Right lobe of liver (tissue), 4 donors: ENCODE measurements at regions not wholly inside any gene's neighbourhood (a gene's known extent, or its start where the extent isn't known, plus 50 kb on each side); places are given as distances from the start of the nearest gene placed in this dataset.

ENCODE experiments used
- CTCF ChIP-seq, 4 donors: fragments of 200-600 bp in 3 of 4; fragments of 450-650 bp in 1 of 4; IDR thresholded peaks; one replicate each; pipeline versions ENCODE4 v1.5.1 to v1.8.0; 2016 to 2022; ENCODE audit warnings: antibody characterized with exemption in 4 of 4, mild to moderate bottlenecking in 2 of 4
- POLR2A ChIP-seq: fragments of 450-650 bp; IDR thresholded peaks from one replicate; pipeline ENCODE4 v1.6.1; 2017; ENCODE audit warnings: antibody characterized with exemption, mild to moderate bottlenecking
- donor health status: DM: no; HTN: no; CAD: no.
- donor health status: DM: no; HTN: no; CAD: no.
- donor health status: DM: no; HTN: yes; CAD: no.

GRCh38 chr3:96266395-96267190, 547.8 kb upstream of the EPHA6 start:
- no peak for TF ChIP-seq CTCF (IDR thresholded peaks at IDR 0.05)
- no peak for TF ChIP-seq POLR2A
